ENCODE measurements at regions not wholly inside any gene's neighbourhood (a gene's known extent, or its start where the extent isn't known, plus 50 kb on each side); places are given as distances from the start of the nearest gene placed in this dataset.

DNA sequence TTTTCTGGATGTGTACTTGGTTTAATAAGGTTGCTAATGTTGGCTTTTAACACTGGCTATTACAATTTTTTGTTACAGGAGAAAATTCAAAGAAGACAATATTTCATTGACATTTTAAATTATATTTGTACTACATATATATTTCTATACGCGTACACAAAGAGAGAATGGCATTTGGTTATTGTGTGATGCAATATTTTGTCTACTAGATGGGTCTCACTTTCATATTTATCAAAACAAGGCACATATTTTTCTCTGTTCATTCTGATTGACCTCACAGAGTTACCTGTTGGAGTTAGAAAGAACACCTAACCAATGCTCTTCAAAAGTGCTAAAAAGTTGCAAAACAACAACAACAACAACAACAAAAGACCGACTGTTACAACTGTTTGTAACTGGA, 50.2 kb upstream of the VGLL3 start:
- H3K4me1 ChIP-seq (ENCODE audit: control insufficient read depth, insufficient read depth, low read length): no peaks in the 10 kb centered on the region
- H3K9ac ChIP-seq (ENCODE audit: low read length): no peak overlapping the region
- no peaks in the 10 kb centered on the region for H3K27me3 ChIP-seq (replicated peaks; ENCODE audit: control insufficient read depth, insufficient read depth, low read length)
- H3K9me3 ChIP-seq (ENCODE audit: control insufficient read depth, low read length): no peaks in the 10 kb centered on the region
- no peak for DNase-seq (ENCODE audit: low read depth)
- H3K4me3 ChIP-seq (ENCODE audit: low read length): no peak overlapping the region
- no peaks in the 10 kb centered on the region for H3K36me3 ChIP-seq (ENCODE audit: control insufficient read depth, insufficient read depth, low read length, severe bottlenecking)

All from adipocyte (in vitro differentiated cells).